GM10266 (cell line): ENCODE measurements at regions not wholly inside any gene's neighbourhood (a gene's known extent, or its start where the extent isn't known, plus 50 kb on each side); places are given as distances from the start of the nearest gene placed in this dataset.

Experiments
- DNase-seq: peaks from one replicate; pipeline ENCODE4 v3.0.0; 2012; ENCODE audit errors: extremely low spot score
- CTCF ChIP-seq: IDR thresholded peaks from 2 replicates; pipeline ENCODE4 v1.5.1; 2012; ENCODE audit warnings: mild to moderate bottlenecking, low read depth; ENCODE audit not compliant: control insufficient read depth, insufficient read depth; ENCODE audit errors: missing control alignments

DNA sequence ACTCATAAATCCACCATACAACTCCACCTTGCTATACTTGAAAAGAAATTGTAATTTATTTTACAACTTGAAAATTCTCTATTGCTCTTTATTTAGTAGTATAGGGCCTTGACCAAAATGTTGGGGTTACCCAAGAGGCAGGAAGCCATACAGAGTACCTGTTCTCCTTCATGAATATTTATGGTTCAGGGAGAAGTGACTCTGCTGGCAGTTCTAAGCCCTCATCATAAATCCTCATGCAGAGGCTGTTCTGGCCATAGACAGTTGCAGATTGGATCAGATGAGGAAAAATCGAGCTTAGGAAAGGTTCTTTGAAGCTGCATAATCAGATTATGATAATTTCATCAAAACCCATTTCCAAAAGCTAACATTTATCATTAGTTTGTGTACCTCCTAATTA lies 449.4 kb upstream of the TENM4 start:
- TF ChIP-seq CTCF: no peak
- DNase-seq: no peak

- no peak for DNase-seq
Observed at GRCh38 chr11:79864882-79865281, 424.1 kb upstream of the TENM4 start.

DNA sequence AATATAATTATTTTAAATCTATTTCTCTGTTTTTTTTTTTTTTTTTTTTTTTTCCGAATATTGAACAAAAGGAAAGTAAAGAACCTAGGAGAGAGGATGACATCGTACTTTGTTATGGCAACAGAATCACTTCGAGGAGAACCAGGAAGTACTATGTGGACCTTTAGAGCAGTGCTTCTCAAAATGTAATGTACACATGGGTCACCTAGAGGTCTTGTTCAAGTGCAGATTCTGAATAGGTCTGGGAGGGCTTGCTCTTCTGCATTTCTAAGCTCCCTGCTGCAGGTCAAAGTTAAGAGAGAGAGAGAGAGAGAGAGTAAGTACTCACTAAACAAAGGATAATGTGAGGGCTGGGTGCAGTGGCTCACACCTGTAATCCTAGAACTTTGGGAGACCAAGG lies 419.5 kb upstream of the TENM4 start:
- no peak for DNase-seq
- no peak for TF ChIP-seq CTCF

More at GRCh38 chr11:79864882-79865281, 424.1 kb upstream of the TENM4 start:
- TF ChIP-seq CTCF: no peak

DNA sequence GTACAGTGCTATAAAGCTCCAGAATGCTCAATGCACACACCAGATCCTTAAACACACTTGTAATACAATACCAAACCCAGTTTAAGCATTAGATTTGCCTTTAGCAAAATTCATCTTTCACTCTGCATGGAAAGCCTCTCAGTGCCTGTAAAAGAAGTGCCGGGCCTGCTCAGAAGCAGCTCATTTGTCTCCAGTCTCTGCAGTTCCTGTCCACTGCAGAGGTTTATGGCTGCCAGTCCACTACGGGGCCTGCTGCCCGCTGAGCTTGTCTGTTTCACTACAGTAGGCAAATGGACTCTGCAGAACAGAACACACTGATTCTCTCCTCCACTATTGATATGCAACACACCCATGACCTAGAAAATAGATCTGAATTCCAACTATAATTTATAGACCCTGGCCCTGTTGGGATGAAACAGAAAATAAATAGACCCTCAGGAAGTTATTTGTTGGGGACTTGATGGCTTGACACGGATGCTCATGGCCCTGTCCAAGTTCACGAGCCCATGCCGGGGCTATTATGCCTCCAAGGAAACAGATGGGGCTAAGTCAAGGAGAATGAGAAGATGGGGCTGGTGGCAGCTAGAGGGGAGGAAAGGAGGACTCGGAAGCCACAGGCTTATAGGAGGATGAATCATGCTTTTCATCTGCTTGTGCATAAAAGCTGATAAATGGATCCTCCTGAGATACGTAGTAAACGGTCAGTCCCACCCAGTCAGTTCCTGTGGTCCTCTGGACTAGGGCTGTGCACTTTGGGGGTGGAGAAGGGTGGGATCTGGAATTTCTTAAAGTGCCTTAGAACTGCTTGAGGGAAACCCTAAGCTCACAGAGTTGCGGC lies 416.8 kb upstream of the TENM4 start:
- DNase-seq: no peak
- no peak for TF ChIP-seq CTCF

DNA sequence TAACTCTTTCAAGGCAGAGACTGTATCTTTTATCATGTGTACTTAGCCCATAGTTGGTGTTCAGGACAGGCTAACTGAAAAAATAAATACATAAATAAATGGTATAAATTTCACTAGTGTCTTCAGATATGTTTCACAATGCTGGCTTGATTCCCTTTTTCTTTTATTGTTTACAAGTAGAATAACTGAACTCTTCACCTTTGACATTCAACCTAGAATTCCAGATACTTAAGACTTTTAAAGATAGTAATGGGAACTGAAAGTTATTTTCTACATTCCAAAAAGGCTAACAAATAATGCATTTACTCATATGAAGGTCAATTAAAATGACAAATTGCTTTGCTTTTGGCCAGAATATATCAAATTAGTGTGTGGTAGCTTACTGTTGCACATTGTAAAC lies 411.3 kb upstream of the TENM4 start:
- no peak for DNase-seq
- TF ChIP-seq CTCF: no peak

GRCh38 chr11:79845002-79845709 lies 404.3 kb upstream of the TENM4 start:
- TF ChIP-seq CTCF: no peak

DNA sequence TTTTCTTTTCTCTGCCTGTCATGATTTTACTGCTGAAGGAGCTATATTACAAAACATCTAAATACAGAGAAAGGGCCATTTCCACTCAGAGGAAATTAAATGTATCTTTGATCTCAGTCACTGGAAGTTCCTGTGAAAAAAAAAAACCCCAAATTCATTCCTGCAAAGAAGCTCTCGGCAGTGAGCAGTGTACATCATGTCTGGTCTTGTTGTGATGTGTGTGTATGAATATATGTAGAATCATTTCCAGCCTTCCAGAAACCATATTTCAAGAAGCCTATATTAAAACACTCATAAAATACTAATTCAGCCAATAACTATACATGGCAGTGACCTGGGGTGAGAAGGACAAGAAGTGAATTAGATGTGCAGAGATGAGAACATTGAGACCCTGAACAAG lies 393.2 kb upstream of the TENM4 start:
- no peak for TF ChIP-seq CTCF
- DNase-seq: no peak

More at GRCh38 chr11:79845002-79845709, 404.3 kb upstream of the TENM4 start:
- DNase-seq: no peak
